Endothelial cell of umbilical vein (primary cell): ENCODE measurements at regions not wholly inside any gene's neighbourhood (a gene's known extent, or its start where the extent isn't known, plus 50 kb on each side); places are given as distances from the start of the nearest gene placed in this dataset.

Source experiments
- CTCF ChIP-seq, 2 donors: IDR thresholded peaks; 1 replicate in 1 of 2; 2 replicates in 1 of 2; pipeline ENCODE4 v1.5.1; 2011; ENCODE audit warnings: low read length in 2 of 2, mild to moderate bottlenecking in 2 of 2, moderate library complexity in 2 of 2, control low read depth in 1 of 2, inconsistent platforms in 1 of 2, low read depth in 1 of 2; ENCODE audit not compliant: insufficient read depth in 1 of 2; ENCODE audit errors: extremely low read depth in 1 of 2
- EZH2 ChIP-seq: IDR thresholded peaks from 2 replicates; pipeline ENCODE4 v1.6.1; 2012; ENCODE audit warnings: borderline replicate concordance, low read depth, mild to moderate bottlenecking, moderate library complexity, low read length, inconsistent platforms; ENCODE audit not compliant: severe bottlenecking
- FOS ChIP-seq: IDR thresholded peaks from 2 replicates; pipeline ENCODE4 v1.6.1; 2011; ENCODE audit warnings: mild to moderate bottlenecking, low read length, moderate library complexity, borderline replicate concordance; ENCODE audit not compliant: insufficient read depth
- MAX ChIP-seq: IDR thresholded peaks from 2 replicates; pipeline ENCODE4 v1.6.1; 2011; ENCODE audit not compliant: insufficient read depth, insufficient read length
- POLR2A ChIP-seq: IDR thresholded peaks from 2 replicates; pipeline ENCODE4 v1.6.1; 2012; ENCODE audit warnings: low read depth, mild to moderate bottlenecking, control low read depth, low read length
- POLR2AphosphoS5 ChIP-seq: IDR thresholded peaks from 2 replicates; pipeline ENCODE4 v1.6.1; 2012; ENCODE audit warnings: low read depth, mild to moderate bottlenecking, control low read depth, low read length, moderate library complexity; ENCODE audit not compliant: insufficient read depth

- TF ChIP-seq CTCF (IDR thresholded peaks at IDR 0.05; ENCODE audit: extremely low read depth in 1 of 2, insufficient read depth in 1 of 2, low read depth in 1 of 2, low read length in 2 of 2): no peak
- no peak for TF ChIP-seq FOS
- no peak for TF ChIP-seq MAX
- TF ChIP-seq EZH2: no peak
- TF ChIP-seq POLR2A: no peak
- no peak for TF ChIP-seq POLR2AphosphoS5
These were observed 385.4 kb upstream of the SEMA6D start for GRCh38 chr15:47331829-47332393.
